ENCODE measurements at regions not wholly inside any gene's neighbourhood (a gene's known extent, or its start where the extent isn't known, plus 50 kb on each side); places are given as distances from the start of the nearest gene placed in this dataset.

DNA sequence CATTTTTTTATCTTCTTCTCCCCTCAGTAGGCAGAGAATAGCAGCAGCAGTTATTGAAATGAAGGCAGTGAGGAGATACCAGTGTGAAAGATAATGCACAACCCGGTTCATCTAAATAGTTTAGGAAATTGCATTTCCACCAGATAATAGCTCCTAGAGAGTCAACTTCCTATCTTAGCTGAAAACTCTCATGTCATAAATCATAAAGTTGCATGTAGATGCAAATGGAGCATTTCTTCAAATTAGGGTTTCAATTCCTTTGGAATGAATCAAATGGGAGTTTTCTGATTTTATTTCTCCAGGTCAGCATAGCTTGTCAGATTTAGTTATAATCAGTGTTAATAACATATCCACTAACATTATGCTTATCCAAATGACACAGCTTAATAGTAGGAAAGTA is 335.3 kb downstream of the CNTNAP4 start:
- in situ Hi-C loops (cut with HindIII; ENCODE audit: low sequenced_read_pairs) = no loop called here

DNA sequence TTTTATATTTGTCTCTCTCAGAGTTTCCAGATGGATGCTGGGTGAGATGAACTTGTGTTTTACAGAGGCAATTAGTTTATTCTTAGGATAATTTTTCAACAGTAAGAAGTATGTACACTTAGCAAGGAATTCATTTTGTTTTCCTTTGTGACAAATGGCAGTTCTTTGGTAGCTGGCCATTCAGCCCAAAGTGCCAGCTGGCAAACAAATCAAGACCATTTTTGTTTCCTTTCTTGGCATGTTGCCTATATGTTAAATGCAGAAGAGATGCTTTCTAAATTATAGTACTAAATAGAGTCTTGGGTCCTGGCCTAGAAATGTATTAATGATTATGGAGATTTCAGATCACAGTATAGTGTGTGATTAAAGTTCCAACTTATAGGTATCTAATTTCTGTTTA is 337.1 kb downstream of the CNTNAP4 start:
- in situ Hi-C loops (cut with HindIII; ENCODE audit: low sequenced_read_pairs) = no loop called here

DNA sequence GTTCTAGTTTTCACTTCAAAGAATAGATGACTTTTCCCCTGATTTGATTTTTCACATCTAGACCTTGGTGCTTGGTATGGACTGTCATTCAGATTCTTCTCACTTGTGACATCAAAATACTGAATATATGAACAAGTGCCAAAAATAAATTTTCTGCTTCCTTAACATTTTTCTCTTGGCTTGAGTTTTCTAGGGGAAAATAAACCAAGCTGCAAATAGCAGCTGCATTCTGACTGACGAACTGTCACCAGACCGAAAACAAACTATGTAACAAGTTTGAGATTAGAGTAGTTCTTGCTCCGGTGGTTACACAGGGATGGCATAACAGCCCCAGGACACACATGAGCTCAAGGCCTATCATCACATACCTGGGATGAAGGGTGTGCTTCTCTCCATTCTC is 345.7 kb downstream of the CNTNAP4 start:
- in situ Hi-C loops (cut with HindIII; ENCODE audit: low sequenced_read_pairs) = no loop called here

DNA sequence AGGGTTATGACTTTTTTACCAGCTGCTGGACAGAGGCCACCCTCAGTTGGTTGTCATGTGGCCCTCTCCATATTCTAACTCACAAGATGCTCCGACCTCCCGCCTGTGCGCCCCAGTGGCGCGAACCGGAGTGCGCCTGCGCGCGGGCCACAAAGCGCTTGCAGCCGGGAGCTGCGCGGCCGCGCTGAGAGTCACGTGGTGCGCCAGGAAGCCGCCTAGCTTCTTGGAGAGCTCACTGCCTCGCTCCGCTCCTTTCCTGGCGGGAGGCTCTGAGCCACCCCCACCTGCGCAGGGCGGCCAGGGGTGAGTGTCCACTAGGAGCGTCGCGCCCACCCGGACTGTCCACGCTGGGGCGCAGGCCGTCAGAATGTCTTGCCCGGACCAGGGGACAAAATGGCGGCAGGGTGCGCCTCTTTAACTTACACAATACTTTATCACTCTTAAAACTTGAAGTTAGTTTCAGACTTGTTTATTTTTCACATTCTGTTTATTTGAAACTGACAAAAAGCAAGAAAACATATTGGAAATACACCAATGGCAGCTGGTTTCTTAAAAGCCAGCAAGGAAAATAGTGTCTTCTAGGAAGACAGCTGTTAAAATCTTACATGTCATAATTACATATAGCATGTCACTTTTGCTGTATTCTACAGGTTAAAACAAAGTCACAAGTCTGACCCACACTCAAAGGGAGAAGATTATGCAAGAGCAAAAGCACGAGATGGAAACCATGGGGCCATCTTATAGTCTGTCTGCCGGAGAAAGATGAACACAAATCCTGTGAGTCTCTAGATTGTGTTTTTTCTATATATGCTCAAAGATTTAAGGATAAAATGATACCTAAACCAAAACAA is 357.9 kb downstream of the CNTNAP4 start:
- in situ Hi-C loops (cut with HindIII; ENCODE audit: low sequenced_read_pairs) = no loop called here

DNA sequence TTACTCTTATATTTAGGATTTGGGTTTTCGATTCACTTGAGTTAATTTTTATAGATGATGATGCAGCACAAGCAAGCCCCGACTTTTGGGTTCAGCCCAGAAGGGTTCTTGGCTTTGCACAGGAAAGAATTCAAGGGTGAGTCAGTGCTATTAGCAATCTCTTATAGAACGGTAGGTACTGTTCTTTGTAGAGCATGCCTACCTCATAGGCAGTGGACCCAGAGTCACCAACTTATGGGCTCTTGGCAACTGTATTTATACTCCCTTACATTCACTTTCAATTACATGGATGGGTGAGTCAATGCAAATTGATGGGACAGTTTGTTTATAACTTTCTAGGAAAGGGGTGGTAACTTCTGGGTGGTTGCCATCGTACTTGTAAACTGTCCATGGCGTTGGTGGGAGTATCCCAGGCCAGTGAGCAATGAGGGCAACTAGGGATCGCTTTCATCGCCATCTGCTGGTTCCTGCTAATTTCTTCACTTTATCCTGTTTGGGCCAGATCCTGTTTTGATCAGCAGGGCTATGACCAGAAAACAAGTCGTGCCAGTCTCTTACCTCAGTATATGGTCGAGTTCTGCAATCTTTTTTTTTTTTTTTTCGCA is 362.6 kb downstream of the CNTNAP4 start:
- in situ Hi-C loops (cut with HindIII; ENCODE audit: low sequenced_read_pairs) = no loop called here

DNA sequence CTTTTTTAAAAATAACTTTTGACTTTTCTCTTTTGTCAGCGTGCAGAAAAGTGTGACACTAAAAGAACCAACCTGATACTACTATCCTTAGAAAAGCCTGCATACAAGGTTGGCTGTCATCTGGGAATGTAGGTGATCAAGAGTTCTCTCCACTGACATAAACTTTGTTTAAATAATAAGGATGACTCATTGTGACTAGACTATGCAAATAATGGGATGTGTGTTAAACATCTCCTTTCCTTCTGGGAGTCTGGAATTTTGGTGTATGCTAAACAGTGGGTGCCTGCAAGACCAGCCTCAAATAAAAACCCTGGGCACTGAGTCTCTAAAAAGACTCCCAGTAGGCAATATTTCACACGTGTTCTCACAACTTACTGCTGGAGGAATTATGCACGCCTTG is 373.4 kb downstream of the CNTNAP4 start:
- in situ Hi-C loops (cut with HindIII; ENCODE audit: low sequenced_read_pairs) = no loop called here

DNA sequence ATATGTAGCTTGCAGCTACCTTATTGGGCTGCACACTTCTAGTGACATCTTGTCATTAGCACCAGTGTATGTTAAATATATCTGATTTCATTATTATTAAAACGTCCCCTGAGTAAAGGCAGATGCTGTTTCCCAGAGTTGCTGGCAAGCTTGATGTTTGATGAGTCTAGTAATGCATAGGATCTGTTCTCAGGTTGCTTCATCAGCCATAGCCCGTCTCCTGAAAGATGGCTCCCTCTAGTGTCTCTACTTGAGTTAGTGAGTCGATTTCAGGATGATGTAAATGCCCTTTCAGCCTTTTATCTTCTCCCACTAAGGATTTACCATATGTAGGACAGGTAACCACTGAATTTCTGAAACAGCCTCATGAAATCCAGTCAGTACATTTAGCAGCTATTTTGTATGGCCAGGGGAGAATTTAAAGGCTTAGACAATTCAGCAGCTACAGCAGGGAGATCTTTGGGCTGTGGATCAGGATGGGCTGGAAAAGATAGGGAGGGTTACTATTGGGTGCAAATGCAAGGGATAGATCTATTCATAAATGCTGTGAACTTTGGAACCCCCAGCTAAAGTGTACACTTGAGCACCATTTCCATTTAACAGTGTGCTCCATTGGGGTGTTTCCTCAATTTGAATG is 376.3 kb downstream of the CNTNAP4 start:
- in situ Hi-C loops (cut with HindIII; ENCODE audit: low sequenced_read_pairs) = no loop called here

DNA sequence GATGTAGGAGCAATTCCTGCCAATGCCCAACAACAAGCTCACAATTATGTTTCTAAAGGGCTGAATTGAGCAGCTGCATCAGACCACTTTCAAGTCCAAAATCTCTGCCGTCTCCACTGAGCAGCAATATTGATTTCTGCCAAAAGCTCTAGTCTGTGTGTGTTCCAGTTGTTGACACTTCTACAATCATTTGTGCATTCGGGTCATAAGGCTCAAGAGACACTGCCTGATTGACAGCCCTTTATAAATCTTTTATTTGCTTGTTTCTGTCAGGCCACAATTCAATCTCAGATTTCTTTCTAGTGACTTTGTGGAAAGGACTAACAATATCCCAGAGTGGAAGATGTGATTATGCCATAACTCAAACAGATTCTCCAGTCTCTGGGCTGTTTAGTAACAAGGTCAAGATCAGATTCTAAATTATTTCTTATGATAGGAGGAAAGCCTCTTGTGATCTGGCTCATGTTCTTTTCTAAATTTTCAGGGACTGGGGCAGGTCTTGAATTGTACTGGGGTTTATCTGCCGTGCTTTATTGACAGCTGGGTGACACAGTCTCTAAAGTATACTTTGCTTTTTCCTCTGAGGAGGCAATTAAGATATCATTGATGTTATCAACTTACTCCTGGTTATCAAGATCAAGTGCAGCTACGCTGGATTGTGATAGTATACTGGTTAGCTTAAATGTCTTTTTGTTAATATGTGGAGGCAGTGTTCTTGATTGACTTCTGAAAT is 377.1 kb downstream of the CNTNAP4 start:
- in situ Hi-C loops (cut with HindIII; ENCODE audit: low sequenced_read_pairs) = no loop called here

DNA sequence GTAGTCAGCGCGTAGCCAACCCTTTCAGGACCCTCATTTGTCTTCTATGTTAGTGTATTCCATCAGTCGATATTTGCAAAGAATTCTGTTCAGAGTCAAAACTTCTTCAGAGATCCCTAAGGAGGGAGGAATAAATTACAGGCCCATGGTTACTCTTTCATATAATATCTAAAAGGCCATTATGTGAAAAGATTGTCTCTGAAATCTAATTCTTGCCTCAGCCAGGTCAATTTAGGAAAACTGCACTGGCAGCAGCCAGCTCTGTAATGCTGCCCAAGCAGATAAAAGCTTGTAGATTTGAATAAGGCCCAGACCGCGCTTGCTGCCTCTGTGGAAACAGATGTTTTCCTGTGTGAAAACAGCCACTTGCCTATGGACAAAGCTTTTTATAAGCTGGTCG is 379.8 kb downstream of the CNTNAP4 start:
- in situ Hi-C loops (cut with HindIII; ENCODE audit: low sequenced_read_pairs) = no loop called here

DNA sequence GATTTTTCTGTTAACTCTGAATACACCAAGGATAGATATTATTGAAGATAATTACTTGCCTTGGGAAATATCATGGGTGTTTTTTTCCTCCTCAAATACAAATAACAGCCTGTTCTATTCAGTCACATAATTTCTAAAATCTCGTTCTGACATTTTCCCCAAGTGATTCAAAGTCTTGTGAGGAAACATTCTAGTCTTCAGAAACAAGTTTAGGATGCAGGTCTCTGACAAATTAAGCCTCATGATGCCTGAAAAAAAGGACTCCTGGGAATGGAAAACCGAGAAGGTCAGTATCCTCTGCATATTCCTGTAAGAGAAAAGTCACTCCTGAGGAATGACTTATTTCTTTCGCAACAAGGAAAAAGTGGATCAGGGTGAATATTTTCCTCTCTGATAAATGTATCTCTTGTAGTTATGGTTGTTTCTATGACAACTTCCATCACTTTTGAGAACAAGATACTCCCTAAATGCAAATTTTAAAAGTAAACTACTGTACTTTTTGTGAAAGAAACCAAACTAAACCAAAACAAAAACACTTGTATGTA is 384.6 kb downstream of the CNTNAP4 start:
- in situ Hi-C loops (cut with HindIII; ENCODE audit: low sequenced_read_pairs) = no loop called here

DNA sequence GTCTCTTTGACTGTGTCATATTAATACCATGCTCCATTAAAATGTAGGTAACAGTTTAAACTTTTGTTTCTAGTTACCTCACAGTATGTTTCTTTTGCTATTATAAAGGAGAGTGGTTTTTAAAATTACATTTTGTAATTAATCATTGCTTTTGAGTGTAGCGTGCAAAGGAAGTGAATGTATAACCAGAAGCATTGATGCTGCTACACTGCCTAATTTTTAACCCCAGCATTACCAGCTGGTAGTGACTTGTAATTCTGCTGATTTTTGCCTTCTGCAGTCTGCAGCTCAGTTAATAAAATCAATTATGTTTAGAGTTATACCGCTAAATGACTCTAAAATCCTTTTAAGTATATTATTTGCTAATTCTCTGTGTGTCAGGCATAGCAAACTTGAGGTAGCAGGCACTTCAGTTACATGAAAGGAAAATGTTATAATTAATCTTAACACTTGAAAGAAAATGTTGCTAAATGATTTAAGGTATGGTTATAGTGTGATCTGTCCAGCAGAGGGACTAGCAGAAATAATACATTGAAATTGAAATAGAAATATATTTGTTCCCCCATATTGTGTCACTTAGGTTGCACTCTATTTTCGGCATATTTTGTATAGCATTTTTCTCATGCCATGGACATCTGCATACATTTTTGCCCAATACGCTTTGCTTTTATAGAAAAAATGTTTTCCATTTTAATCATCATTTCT is 388.5 kb downstream of the CNTNAP4 start:
- in situ Hi-C loops (cut with HindIII; ENCODE audit: low sequenced_read_pairs) = no loop called here

DNA sequence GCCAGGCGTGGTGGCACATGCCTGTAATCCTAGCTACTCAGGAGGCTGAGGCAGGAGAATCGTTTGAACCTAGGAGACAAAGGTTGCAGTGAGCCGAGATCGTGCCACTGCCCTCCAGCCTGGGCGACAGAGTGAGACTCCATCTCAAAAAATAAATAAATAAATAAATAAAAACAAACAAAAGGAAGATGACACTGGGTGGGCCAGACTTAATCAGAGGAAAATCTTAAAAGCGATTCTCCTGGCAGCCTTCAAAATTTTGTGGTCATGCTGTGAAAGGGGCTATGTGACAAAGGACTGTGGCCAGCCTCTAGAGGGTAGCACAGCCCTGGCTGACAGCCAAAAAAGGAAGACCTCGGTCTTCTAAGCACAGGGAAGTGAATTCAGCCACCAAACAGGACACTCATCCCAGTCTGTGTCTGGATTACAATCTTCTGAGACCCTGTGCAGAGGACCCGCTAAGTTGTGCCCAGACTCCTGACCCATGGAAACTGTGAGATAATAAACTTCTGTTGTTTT is 391.1 kb downstream of the CNTNAP4 start:
- in situ Hi-C loops (cut with HindIII; ENCODE audit: low sequenced_read_pairs) = no loop called here

DNA sequence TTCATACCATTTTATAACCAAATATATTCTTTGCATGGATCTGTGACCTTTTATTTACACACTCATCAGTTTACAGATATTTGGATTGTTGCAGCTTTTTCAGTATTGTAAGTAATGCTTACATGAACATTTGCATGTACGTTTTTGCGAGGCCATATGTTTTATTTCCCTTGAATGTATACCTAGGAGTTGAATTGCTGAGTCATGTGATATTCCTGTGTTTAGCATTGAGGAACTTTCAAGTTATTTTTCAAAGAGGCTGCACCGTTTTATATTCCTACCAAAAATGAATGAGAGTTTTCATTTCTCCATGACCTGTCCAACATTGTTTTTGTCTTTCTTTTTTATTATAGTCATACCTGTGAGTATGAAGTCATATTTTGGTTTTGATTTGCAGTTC is 392.1 kb downstream of the CNTNAP4 start:
- in situ Hi-C loops (cut with HindIII; ENCODE audit: low sequenced_read_pairs) = no loop called here

DNA sequence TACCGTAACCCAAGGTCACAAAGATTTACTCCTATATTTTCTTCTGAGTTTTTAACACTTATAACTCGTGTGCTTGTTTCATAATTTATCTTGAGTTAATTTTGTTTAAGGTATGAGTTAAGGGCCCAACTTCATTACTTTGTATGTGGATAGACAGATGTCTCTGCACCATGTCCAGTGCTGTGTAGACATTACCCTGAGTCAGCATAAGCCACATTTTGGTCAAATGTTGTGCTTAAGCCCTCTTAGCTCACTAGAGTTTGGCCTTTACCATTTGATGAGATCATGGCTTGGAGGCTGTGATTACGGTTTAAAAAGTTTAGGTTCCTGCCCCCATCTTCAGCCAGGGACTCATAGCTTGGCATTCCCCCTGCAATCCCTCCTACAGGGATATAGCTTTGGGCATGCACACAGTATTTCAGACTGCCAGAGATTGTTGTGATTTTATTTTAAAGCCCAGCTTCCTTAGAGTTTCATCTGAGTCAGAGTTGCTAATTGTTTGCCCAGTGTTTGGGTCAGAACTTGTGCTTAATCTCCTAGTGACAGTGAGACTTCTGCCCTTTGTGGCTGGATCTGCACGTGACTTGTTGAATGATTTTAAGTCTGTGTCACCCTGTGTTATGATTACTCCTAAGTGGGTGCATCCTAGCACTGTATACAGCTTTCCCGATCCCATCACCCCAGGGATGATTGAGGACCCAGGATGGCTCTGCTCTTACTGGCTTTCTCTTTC is 393.1 kb downstream of the CNTNAP4 start:
- in situ Hi-C loops (cut with HindIII; ENCODE audit: low sequenced_read_pairs) = no loop called here

DNA sequence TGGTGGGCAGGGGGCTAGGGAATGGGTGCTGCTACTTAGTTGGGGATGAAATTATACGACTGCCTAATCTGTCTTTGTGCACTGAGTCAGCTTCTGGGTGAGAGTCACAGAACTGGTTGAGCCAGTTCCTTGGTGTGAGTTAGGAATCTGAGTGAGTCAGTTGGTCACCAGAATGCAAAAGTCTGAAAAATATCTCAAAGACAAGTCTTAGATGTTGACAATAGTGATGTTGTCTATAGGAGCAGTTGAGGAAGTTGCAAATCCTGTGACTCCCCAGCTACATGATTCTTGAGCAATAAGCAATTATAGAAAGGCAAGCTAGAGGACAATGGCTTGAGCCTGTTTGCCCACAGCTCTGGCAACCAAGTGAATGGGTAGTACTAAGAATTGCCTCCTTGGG is 399.2 kb downstream of the CNTNAP4 start:
- in situ Hi-C loops (cut with HindIII; ENCODE audit: low sequenced_read_pairs) = no loop called here

DNA sequence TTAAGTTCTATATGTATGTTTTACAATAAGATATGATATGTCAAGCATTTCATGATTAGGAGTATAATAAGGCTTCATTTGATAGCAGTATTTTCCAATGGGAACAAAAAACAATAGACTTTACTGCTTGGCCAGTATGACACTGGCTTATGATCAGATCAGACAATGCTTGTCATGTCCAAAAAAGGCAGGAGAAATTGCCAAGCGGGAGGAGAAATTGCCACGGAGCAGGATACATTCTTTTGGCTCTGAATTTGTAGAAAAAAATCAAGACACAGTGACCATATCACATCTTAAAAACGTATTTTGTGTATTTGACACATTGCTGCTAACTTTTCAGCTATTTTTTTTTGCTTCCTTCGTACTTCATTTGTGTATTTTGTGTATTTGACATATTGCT is 404.1 kb downstream of the CNTNAP4 start:
- in situ Hi-C loops (cut with HindIII; ENCODE audit: low sequenced_read_pairs) = no loop called here

DNA sequence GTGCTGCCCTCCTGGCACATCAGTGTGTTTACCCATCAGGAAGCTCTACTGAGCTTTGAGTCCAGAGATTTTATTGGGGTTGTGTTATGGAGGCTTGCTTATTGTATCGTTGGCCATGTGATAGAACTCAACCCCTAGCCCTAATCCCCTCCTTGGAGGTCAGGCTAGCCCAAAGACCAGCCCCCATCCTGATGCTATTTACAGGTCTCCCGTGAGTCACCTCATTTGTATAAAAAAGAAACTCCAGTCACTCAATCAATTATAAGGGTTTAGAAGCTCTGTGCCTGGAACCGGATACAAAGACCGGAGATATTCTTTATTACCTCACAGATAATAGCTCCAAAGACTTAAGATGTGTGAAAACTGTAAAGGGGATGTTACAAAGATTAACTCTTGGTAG is 405.9 kb downstream of the CNTNAP4 start:
- in situ Hi-C loops (cut with HindIII; ENCODE audit: low sequenced_read_pairs) = no loop called here

DNA sequence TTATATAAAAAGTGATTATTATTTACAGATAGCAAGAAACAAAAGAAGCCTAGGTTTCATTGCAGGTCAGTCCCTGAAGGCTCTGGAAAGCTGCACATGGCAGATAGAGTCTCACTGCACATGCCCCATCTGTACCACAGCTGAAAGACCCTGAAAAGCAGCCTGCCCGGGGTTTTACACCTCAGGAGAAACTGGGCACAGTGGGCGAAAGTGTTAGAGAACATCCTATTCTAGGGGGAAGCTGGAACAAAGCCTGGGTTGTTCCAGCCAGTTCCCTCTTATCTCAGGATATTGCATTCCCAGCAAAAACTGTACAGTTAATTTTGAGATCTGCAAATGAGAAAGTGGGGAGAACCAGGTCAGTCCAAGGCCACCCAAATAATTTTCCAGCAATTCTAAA is 419.7 kb downstream of the CNTNAP4 start:
- in situ Hi-C loops (cut with HindIII; ENCODE audit: low sequenced_read_pairs) = no loop called here

DNA sequence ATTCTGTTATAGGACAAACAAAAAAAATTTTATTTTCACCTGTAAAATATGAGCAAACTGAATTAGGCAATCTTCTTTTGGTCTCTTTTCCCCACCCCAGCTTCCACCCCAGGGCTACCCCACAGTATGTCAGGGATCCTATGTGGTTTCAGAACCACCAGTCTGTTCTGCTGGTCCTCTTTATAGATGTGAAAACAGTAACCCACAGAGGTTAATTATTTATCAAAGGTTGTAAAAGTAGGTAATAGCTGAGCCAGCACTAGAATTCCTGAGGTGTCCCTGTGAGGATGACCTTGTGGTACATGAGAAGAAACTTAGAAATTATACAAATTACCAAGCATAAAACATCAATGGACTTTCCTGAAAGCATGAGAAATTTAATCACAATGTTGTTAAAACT is 428.7 kb downstream of the CNTNAP4 start:
- in situ Hi-C loops (cut with HindIII; ENCODE audit: low sequenced_read_pairs) = no loop called here

DNA sequence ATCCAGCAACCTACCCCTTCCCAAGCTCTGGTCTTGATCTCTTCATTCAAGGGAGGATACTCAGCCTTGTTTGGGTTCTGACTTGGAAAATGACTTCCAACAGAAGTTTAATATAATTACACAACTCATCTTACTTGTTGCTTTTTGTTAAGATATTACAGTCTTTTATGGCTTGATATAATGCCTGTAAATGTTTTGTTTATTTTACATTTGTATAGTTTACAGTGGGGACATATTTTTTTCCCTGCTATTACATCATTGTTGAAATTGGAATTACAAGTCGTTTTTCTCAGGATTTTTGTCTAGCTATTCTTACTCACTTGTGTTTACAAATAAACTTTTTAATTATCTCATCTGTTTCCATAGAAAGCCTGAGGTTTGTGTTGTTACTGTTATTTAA is 436.0 kb downstream of the CNTNAP4 start:
- in situ Hi-C loops (cut with HindIII; ENCODE audit: low sequenced_read_pairs) = no loop called here
